ENCODE measurements at regions not wholly inside any gene's neighbourhood (a gene's known extent, or its start where the extent isn't known, plus 50 kb on each side); places are given as distances from the start of the nearest gene placed in this dataset.

DNA sequence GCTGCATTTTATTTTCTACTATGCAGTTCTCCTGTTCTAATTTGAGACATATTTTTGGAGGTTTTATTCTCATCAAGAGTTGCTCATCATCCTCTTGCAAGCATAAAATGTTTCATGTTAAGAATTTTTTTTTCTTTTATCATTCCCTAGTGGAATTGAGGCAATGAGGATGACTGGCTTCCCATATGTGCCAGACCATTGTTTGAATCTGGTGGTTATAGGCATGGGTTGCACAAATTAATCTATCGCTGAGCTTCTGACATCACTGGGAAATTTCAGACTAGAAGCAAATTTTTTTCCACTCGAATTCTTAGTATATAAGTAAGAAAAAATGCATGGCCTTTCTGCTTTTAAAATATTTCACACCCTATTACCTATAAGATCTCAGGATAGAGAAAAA lies 279.1 kb upstream of the PLSCR5 start:
- H4K12ac ChIP-seq (ENCODE audit: low read depth, low read length), result no peak overlapping the region
- H3K36me3 ChIP-seq (ENCODE audit: control insufficient read depth in 1 of 2, insufficient read depth in 2 of 2, low read length in 2 of 2), result no peaks in the 10 kb centered on the region
- H3K9ac ChIP-seq (ENCODE audit: low read length), result no peak overlapping the region
- no peak overlapping the region for H2BK5ac ChIP-seq (ENCODE audit: low read depth, low read length, poor library complexity)
- WGBS (ENCODE audit: extremely low coverage, insufficient coverage, insufficient read length), result no CpG with 5 or more reads among the region's 2 CpGs
- peak; percentile 25 to 76 for DNase-seq
- H3K27ac ChIP-seq (ENCODE audit: low read depth, low read length), result no peak overlapping the region
- H3K4me3 ChIP-seq (ENCODE audit: low read depth, low read length), result no peak overlapping the region
- no peaks in the 10 kb centered on the region for H3K79me1 ChIP-seq (ENCODE audit: low read length)
- no peaks in the 10 kb centered on the region for H3K79me2 ChIP-seq (ENCODE audit: control insufficient read depth, insufficient read depth, low read length, poor library complexity)
- no peak overlapping the region for H2AK5ac ChIP-seq (ENCODE audit: low read length)
- H4K91ac ChIP-seq (ENCODE audit: low read depth, low read length), result no peak overlapping the region
- no peak overlapping the region for H4K8ac ChIP-seq (ENCODE audit: low read depth, low read length)
- no peak overlapping the region for H3K4me2 ChIP-seq (ENCODE audit: low read length)
- H3K4me1 ChIP-seq (ENCODE audit: control insufficient read depth in 1 of 2, insufficient read depth in 2 of 2, low read length in 2 of 2), result no peaks in the 10 kb centered on the region
- H2BK12ac ChIP-seq (ENCODE audit: low read length), result no peak overlapping the region
- H2AFZ ChIP-seq (ENCODE audit: insufficient read depth, low read length, poor library complexity), result no peak overlapping the region
- H3K23ac ChIP-seq (ENCODE audit: low read length), result no peak overlapping the region
- no peaks in the 10 kb centered on the region for H3K27me3 ChIP-seq (ENCODE audit: insufficient read depth, low read length)
- H3K9me3 ChIP-seq (ENCODE audit: insufficient read depth, low read depth, low read length), result no peaks in the 10 kb centered on the region
- no peak overlapping the region for H3K4ac ChIP-seq (ENCODE audit: low read depth, low read length)
- no peak overlapping the region for H2BK120ac ChIP-seq (ENCODE audit: insufficient read depth, low read length, poor library complexity)
- no peak overlapping the region for H3K18ac ChIP-seq (ENCODE audit: low read length)
- H3K14ac ChIP-seq (ENCODE audit: low read length), result no peak overlapping the region

DNA sequence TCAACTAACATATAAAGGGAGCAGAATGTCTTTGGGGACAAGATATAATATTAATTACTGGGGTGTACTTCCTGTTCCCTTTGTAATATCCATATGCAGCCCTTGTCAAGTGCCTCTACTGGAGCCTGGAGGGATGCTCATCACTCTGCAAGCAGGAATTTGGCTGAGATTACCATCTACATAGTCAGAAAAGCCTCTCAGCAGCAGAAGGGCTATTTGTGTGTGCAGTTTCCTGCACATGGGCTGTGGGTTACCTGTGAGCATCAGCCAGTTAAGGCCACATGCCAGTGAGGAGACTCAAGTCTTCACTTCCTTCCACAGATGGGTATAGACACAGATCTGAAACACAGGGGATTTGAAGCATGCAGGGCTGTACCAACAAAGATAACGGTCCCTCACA lies 278.1 kb upstream of the PLSCR5 start:
- Histone ChIP-seq H3K18ac (ENCODE audit: low read length) (no peak overlapping the region), H4K12ac (ENCODE audit: low read depth, low read length) (no peak overlapping the region), H2BK120ac (ENCODE audit: insufficient read depth, low read length, poor library complexity) (no peak overlapping the region), H2BK12ac (ENCODE audit: low read length) (no peak overlapping the region), H3K9me3 (ENCODE audit: insufficient read depth, low read depth, low read length) (no peaks in the 10 kb centered on the region), H3K4me1 (ENCODE audit: control insufficient read depth in 1 of 2, insufficient read depth in 2 of 2, low read length in 2 of 2) (no peaks in the 10 kb centered on the region), H3K23ac (ENCODE audit: low read length) (no peak overlapping the region), H3K4me2 (ENCODE audit: low read length) (no peak overlapping the region), H3K9ac (ENCODE audit: low read length) (no peak overlapping the region), H3K4me3 (ENCODE audit: low read depth, low read length) (no peak overlapping the region), H3K4ac (ENCODE audit: low read depth, low read length) (no peak overlapping the region), H3K79me1 (ENCODE audit: low read length) (no peaks in the 10 kb centered on the region), H2BK5ac (ENCODE audit: low read depth, low read length, poor library complexity) (no peak overlapping the region), H3K14ac (ENCODE audit: low read length) (no peak overlapping the region), H4K91ac (ENCODE audit: low read depth, low read length) (no peak overlapping the region), H3K27ac (ENCODE audit: low read depth, low read length) (no peak overlapping the region), H3K27me3 (ENCODE audit: insufficient read depth, low read length) (no peaks in the 10 kb centered on the region), H2AK5ac (ENCODE audit: low read length) (no peak overlapping the region), H2AFZ (ENCODE audit: insufficient read depth, low read length, poor library complexity) (no peak overlapping the region), H3K36me3 (ENCODE audit: control insufficient read depth in 1 of 2, insufficient read depth in 2 of 2, low read length in 2 of 2) (no peaks in the 10 kb centered on the region), H4K8ac (ENCODE audit: low read depth, low read length) (no peak overlapping the region), H3K79me2 (ENCODE audit: control insufficient read depth, insufficient read depth, low read length, poor library complexity) (no peaks in the 10 kb centered on the region)
- no CpG with 5 or more reads among the region's 1 CpG for WGBS (ENCODE audit: extremely low coverage, insufficient coverage, insufficient read length)
- DNase-seq, result peak; percentile 26 to 62

DNA sequence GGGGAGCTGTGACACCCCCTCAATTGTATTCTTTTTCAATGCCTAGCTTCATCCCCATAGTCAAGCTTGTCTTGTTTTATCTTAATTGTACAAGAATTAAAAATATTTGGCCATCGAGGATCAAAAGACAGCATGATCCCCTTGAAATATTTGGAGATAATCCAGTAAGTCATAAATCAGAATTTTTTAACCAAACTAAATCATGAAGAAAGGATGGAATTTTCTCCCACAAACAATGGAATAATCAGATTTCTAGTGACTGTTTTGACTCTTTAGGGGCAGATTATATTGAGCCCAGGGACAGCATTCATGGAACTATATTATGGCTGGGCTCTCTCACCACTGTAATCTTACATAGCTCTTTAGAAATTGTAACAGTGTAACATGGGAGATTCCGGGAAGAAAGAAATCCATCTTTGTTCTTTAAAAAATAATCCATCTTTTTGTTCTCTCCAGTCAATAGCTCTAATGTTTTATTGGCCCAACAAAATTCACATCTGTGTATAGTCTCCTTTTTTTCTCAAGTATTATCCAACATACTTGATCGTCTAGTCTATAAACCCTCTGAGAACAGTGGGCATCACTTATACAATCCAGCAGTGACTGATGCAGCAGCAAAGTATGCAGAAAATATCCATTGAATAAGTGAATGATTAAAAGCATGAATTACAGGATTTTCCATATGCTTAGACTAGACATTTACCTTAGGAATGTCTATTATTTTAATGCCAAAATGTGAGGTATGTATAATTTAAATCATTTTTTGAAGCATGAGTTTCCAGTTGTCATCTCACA lies 277.0 kb upstream of the PLSCR5 start:
- Histone ChIP-seq H2AFZ (ENCODE audit: insufficient read depth, low read length, poor library complexity) (no peak overlapping the region), H3K14ac (ENCODE audit: low read length) (no peak overlapping the region), H2AK5ac (ENCODE audit: low read length) (no peak overlapping the region), H3K23ac (ENCODE audit: low read length) (no peak overlapping the region), H3K36me3 (ENCODE audit: control insufficient read depth in 1 of 2, insufficient read depth in 2 of 2, low read length in 2 of 2) (no peaks in the 10 kb centered on the region), H3K9ac (ENCODE audit: low read length) (no peak overlapping the region), H4K8ac (ENCODE audit: low read depth, low read length) (no peak overlapping the region), H2BK12ac (ENCODE audit: low read length) (no peak overlapping the region), H3K27ac (ENCODE audit: low read depth, low read length) (no peak overlapping the region), H2BK5ac (ENCODE audit: low read depth, low read length, poor library complexity) (no peak overlapping the region), H3K4me3 (ENCODE audit: low read depth, low read length) (no peak overlapping the region), H3K4me1 (ENCODE audit: control insufficient read depth in 1 of 2, insufficient read depth in 2 of 2, low read length in 2 of 2) (no peaks in the 10 kb centered on the region), H3K9me3 (ENCODE audit: insufficient read depth, low read depth, low read length) (no peaks in the 10 kb centered on the region), H4K91ac (ENCODE audit: low read depth, low read length) (no peak overlapping the region), H3K4me2 (ENCODE audit: low read length) (no peak overlapping the region), H2BK120ac (ENCODE audit: insufficient read depth, low read length, poor library complexity) (no peak overlapping the region), H4K12ac (ENCODE audit: low read depth, low read length) (no peak overlapping the region), H3K18ac (ENCODE audit: low read length) (no peak overlapping the region), H3K27me3 (ENCODE audit: insufficient read depth, low read length) (no peaks in the 10 kb centered on the region), H3K4ac (ENCODE audit: low read depth, low read length) (no peak overlapping the region), H3K79me1 (ENCODE audit: low read length) (no peaks in the 10 kb centered on the region), H3K79me2 (ENCODE audit: control insufficient read depth, insufficient read depth, low read length, poor library complexity) (no peaks in the 10 kb centered on the region)
- WGBS (ENCODE audit: extremely low coverage, insufficient coverage, insufficient read length), result no CpG with 5 or more reads among the region's 3 CpGs
- no peak for DNase-seq

DNA sequence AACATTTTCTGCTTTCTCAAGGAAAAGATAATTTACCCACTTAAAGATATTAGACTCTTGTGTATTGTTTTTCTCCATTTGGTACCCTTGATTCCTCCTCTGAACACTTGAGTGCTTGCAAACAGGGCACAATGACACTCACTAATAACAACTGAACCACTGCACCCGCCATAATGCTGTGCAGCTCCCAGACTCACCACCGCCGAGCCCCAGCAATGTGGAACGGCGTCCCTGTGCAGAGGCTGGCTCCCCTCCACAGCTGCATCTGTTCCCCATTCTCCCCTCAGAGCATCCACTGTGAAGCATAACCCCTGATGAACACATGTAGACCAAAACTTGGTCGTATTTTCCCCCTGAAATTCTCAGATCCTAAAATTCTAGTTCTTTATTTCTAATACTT lies 276.2 kb upstream of the PLSCR5 start:
- H3K79me2 ChIP-seq (ENCODE audit: control insufficient read depth, insufficient read depth, low read length, poor library complexity), result no peaks in the 10 kb centered on the region
- no peak overlapping the region for H4K8ac ChIP-seq (ENCODE audit: low read depth, low read length)
- no peak overlapping the region for H3K4me3 ChIP-seq (ENCODE audit: low read depth, low read length)
- no peak overlapping the region for H2BK12ac ChIP-seq (ENCODE audit: low read length)
- no peak overlapping the region for H3K4ac ChIP-seq (ENCODE audit: low read depth, low read length)
- H3K27ac ChIP-seq (ENCODE audit: low read depth, low read length), result no peak overlapping the region
- H2AK5ac ChIP-seq (ENCODE audit: low read length), result no peak overlapping the region
- no peak overlapping the region for H3K9ac ChIP-seq (ENCODE audit: low read length)
- no peak for DNase-seq
- H3K27me3 ChIP-seq (ENCODE audit: insufficient read depth, low read length), result no peaks in the 10 kb centered on the region
- H3K18ac ChIP-seq (ENCODE audit: low read length), result no peak overlapping the region
- H3K14ac ChIP-seq (ENCODE audit: low read length), result no peak overlapping the region
- H3K4me2 ChIP-seq (ENCODE audit: low read length), result no peak overlapping the region
- H4K91ac ChIP-seq (ENCODE audit: low read depth, low read length), result no peak overlapping the region
- no peaks in the 10 kb centered on the region for H3K9me3 ChIP-seq (ENCODE audit: insufficient read depth, low read depth, low read length)
- H3K23ac ChIP-seq (ENCODE audit: low read length), result no peak overlapping the region
- H3K36me3 ChIP-seq (ENCODE audit: control insufficient read depth in 1 of 2, insufficient read depth in 2 of 2, low read length in 2 of 2), result no peaks in the 10 kb centered on the region
- no peaks in the 10 kb centered on the region for H3K4me1 ChIP-seq (ENCODE audit: control insufficient read depth in 1 of 2, insufficient read depth in 2 of 2, low read length in 2 of 2)
- no peak overlapping the region for H4K12ac ChIP-seq (ENCODE audit: low read depth, low read length)
- no CpG with 5 or more reads among the region's 6 CpGs for WGBS (ENCODE audit: extremely low coverage, insufficient coverage, insufficient read length)
- no peak overlapping the region for H2AFZ ChIP-seq (ENCODE audit: insufficient read depth, low read length, poor library complexity)
- no peak overlapping the region for H2BK120ac ChIP-seq (ENCODE audit: insufficient read depth, low read length, poor library complexity)
- no peaks in the 10 kb centered on the region for H3K79me1 ChIP-seq (ENCODE audit: low read length)
- no peak overlapping the region for H2BK5ac ChIP-seq (ENCODE audit: low read depth, low read length, poor library complexity)
